SH-SY5Y (cell line): ENCODE measurements at regions not wholly inside any gene's neighbourhood (a gene's known extent, or its start where the extent isn't known, plus 50 kb on each side); places are given as distances from the start of the nearest gene placed in this dataset.

Experiments used
- GATA2 ChIP-seq: IDR thresholded peaks from 2 replicates; pipeline ENCODE4 v1.6.1; 2011; ENCODE audit warnings: mild to moderate bottlenecking, low read depth, low read length
- GATA3 ChIP-seq: IDR thresholded peaks from 2 replicates; pipeline ENCODE4 v1.6.1; 2011; ENCODE audit warnings: low read depth, mild to moderate bottlenecking, low read length, moderate library complexity

GRCh38 chr10:108560488-108560887, 1362.8 kb downstream of the XPNPEP1 start:
- no peak for TF ChIP-seq GATA3
- no peak for TF ChIP-seq GATA2
